ENCODE measurements at regions not wholly inside any gene's neighbourhood (a gene's known extent, or its start where the extent isn't known, plus 50 kb on each side); places are given as distances from the start of the nearest gene placed in this dataset.
"Not testable (repeated sequence)": the region's sequence is repeated elsewhere in the genome, so short reads cannot be mapped to it uniquely, and the experiment has no call there.

- DNase-seq (ENCODE audit: low read depth in 2 of 2), result no peak
- no peak overlapping the region for H3K4me3 ChIP-seq (replicated peaks in 1 of 2; ENCODE audit: low read depth in 2 of 2, low read length in 2 of 2)
- no peak for TF ChIP-seq CTCF (IDR thresholded peaks at IDR 0.05; ENCODE audit: low read depth, low read length)
Observed at GRCh38 chr21:17279663-17280062, 233.2 kb upstream of the CXADR start.

GRCh38 chr21:17293016-17293562 lies 219.8 kb upstream of the CXADR start:
- not testable (repeated sequence) for H3K4me3 ChIP-seq (replicated peaks in 1 of 2; ENCODE audit: low read depth in 2 of 2, low read length in 2 of 2); DNase-seq (ENCODE audit: low read depth in 2 of 2)

GRCh38 chr21:17295997-17296396 lies 216.8 kb upstream of the CXADR start:
- H3K4me3 ChIP-seq (replicated peaks in 1 of 2; ENCODE audit: low read depth in 2 of 2, low read length in 2 of 2), result no peak overlapping the region
- DNase-seq (ENCODE audit: low read depth in 2 of 2), result no peak
- TF ChIP-seq CTCF (IDR thresholded peaks at IDR 0.05; ENCODE audit: low read depth, low read length), result no peak

GRCh38 chr21:17299576-17299975 lies 213.3 kb upstream of the CXADR start:
- not testable (repeated sequence) for DNase-seq (ENCODE audit: low read depth in 2 of 2); H3K4me3 ChIP-seq (replicated peaks in 1 of 2; ENCODE audit: low read depth in 2 of 2, low read length in 2 of 2)

DNA sequence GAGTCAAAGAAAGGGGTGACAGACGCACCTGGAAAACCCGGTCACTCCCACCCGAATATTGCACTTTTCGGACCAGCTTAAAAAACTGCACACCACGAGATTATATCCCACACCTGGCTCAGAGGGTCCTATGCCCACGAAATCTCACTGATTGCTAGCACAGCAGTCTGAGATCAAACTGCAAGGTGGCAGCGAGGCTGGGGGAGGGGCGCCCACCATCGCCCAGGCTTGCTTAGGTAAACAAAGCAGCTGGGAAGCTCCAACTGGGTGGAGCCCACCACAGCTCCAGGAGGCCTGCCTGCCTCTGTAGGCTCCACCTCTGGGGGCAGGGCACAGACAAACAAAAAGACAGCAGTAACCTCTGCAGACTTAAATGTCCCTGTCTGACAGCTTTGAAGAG lies 185.1 kb upstream of the CXADR start:
- not testable (repeated sequence) for DNase-seq (ENCODE audit: low read depth in 2 of 2); H3K4me3 ChIP-seq (replicated peaks in 1 of 2; ENCODE audit: low read depth in 2 of 2, low read length in 2 of 2)

DNA sequence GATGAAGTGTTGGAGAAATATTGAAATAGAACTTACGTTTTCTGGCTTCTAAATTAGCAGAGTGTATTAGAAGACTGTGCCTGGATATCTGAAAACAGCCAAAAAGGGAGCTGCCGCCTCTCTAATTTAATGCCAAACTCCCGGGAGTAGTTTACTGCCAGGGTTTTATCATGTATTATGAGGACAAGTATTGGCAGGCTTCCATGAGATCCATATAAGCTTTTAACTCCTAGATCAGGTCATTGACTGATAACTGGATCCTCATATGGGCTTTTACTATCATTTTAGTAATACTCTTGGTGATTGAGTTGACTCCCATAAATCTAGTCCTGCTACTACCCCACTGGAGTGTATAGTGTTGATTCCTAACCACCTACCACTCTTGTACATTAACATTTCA lies 178.4 kb upstream of the CXADR start:
- no peak overlapping the region for H3K4me3 ChIP-seq (replicated peaks in 1 of 2; ENCODE audit: low read depth in 2 of 2, low read length in 2 of 2)
- no peak for DNase-seq (ENCODE audit: low read depth in 2 of 2)
- no peak for TF ChIP-seq CTCF (IDR thresholded peaks at IDR 0.05; ENCODE audit: low read depth, low read length)

- TF ChIP-seq CTCF (IDR thresholded peaks at IDR 0.05; ENCODE audit: low read depth, low read length), result no peak
- no peak overlapping the region for H3K4me3 ChIP-seq (replicated peaks in 1 of 2; ENCODE audit: low read depth in 2 of 2, low read length in 2 of 2)
- no peak for DNase-seq (ENCODE audit: low read depth in 2 of 2)
Observed at GRCh38 chr21:17340081-17340480, 172.8 kb upstream of the CXADR start.

GRCh38 chr21:17343055-17343454 lies 169.8 kb upstream of the CXADR start:
- peak; percentile 7 to 12 for DNase-seq (ENCODE audit: low read depth in 2 of 2)
- H3K4me3 ChIP-seq (replicated peaks in 1 of 2; ENCODE audit: low read depth in 2 of 2, low read length in 2 of 2), result no peak overlapping the region
- no peak for TF ChIP-seq CTCF (IDR thresholded peaks at IDR 0.05; ENCODE audit: low read depth, low read length)
